Breast epithelium (tissue), 3 donors: ENCODE measurements at regions not wholly inside any gene's neighbourhood (a gene's known extent, or its start where the extent isn't known, plus 50 kb on each side); places are given as distances from the start of the nearest gene placed in this dataset.

Experiments
- CTCF ChIP-seq, 3 donors: fragments of 450-650 bp; IDR thresholded peaks; one replicate each; pipeline ENCODE4 v1.5.1; 2016 to 2017; ENCODE audit warnings: antibody characterized with exemption in 3 of 3, mild to moderate bottlenecking in 3 of 3, moderate library complexity in 3 of 3
- POLR2A ChIP-seq: fragments of 450-650 bp; IDR thresholded peaks from one replicate; pipeline ENCODE4 v1.6.1; 2016; ENCODE audit warnings: antibody characterized with exemption, mild to moderate bottlenecking, moderate library complexity
- POLR2AphosphoS5 ChIP-seq, 3 donors: sonication (generic); formaldehyde crosslinking; IDR thresholded peaks; one replicate each; pipeline ENCODE4 v1.6.1; 2017; ENCODE audit warnings: antibody characterized with exemption in 3 of 3

GRCh38 chr5:8550921-8551320, 682.0 kb downstream of the MTRR start:
- TF ChIP-seq POLR2A (no peak), CTCF (IDR thresholded peaks at IDR 0.05) (no peak), POLR2AphosphoS5 (IDR thresholded peaks at IDR 0.05) (no peak)
